HG03025 (cell line): ENCODE measurements at regions not wholly inside any gene's neighbourhood (a gene's known extent, or its start where the extent isn't known, plus 50 kb on each side); places are given as distances from the start of the nearest gene placed in this dataset.
"Not testable (repeated sequence)": the region's sequence is repeated elsewhere in the genome, so short reads cannot be mapped to it uniquely, and the experiment has no call there.

Experiments
- ATAC-seq: cut with Tn5 transposase; IDR thresholded peaks from one replicate; pipeline ENCODE4 v1.9.1; 2021; ENCODE audit warnings: mild to moderate bottlenecking, moderate library complexity; ENCODE audit not compliant: unreplicated experiment, low FRiP score

DNA sequence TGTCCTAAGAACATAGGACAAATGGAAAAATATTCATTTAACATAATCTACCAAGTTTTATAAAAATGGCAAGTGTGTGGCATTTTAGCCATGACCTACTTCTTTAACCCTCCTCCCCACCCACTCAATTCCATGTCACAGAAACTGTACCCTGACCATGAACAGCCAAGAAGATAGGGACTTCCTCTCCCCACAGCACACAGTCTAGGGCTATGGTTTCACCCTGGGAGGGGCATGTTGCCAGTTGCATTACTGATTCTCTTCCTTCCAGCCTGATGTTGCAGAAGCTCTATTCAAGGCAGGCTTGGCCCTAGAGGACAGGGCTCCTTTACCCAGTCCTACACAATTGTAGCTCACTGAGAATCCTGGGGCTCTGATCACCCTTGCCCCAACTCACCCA lies 153.6 kb upstream of the KLF7 start:
- no peak for ATAC-seq

DNA sequence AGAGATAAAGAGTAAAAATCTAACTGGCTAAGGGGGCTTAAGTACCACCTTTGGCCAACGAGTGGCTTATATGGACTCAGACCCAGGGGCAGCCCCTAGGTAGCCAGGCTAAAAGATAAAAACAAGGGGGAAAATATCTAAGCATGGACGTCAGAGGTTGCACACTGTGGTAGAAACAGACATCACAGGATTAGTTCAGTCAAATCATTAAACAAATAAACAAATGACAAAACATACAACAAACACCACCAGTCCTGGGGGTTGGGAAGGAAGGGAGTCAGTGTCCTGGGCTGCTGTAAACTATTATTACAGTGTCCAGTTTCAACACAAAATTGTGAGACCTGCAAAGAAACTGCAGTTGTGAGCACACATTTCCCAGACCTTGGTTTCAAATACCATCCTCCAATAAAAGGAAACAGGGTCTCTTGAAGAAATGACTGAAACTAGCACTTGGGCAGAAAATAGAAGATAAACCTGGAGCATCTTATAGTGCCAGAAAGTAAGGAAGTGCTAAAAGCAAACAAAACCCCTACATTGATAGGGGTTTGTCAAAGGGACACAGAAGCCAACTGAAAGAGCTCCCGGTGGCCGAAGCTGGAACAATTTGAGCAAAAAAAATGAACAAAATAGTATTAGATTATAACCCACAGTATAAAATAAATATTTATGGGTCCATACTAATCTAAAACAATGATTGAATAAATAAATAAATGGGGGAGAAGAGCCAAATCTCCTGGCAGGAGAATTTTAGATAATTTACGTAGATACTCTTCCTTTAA lies 154.8 kb upstream of the KLF7 start:
- ATAC-seq, result no peak

DNA sequence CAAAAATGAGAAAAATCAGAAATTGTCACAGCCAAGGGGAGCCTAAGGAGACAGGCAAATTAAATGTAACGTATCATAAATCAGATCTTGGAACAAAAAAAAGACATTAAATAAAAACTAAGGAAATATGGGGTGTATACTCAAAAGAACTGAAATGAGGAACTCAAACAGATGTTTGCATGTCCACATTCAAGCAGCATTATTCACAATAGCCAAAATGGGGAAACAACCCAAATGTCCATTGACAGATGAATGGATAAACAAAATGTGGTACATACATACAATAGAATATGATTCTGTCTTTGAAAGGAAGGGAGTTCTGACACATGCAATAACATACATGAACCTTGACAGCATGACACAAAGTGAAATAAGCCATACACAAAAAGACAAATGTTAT lies 155.8 kb upstream of the KLF7 start:
- no peak for ATAC-seq

DNA sequence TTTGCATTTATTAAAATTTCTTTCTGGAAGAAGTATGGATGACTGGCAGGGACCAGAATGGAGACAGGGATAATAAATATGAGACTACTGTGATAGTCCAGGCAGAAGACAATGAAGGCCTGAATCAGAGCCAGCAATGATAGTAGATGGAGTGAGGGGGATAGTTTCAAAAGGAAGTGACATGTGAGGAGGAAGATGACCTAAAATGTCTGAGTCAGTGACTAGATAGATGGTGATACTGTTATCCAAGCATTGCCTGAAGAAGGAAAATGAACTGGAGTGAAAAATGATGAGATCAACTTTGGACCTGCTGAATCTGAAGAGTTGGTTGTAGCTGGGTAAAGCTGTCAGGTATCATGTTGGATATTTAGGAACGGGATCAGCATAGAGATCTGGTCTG lies 158.3 kb upstream of the KLF7 start:
- ATAC-seq, result no peak

DNA sequence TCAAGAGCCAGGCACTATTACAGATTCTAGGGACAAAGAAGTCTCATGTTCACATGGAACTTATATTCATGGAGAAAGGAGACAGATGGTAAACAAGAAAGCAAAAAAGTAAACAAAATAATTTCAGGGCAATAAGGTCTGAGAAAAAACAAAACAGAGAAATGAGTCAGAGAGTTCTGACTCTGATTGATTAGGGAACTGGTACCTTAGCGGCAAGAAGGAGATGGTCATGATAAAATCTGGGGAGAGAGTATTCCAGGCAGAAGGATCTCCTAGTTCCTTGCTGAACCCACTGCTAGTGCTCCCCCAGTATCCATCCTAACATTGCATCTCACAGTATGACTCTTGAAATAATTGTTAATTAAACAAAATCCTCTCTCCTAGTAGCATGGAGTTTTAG lies 161.8 kb upstream of the KLF7 start:
- no peak for ATAC-seq

DNA sequence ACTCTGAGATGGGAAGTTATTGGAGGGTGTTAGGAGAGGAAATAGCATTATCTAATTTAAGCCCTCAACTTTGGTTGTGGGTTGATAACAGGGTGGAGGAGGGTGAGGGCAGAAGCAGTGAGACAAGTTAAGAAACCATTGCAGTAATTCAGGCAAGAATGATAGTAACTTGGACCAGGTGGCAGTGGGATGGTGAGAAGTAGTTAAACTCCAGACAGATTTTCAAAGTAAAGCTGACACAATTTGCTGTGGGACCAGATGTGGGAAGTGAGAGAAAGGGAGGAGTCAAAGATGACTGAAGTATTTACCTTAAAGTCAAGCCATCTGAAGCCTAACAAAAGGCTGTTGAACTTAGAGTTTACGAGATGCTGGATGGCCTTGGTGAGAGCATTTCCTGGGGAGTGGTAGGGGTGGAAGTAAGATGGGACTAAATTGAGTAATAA lies 163.2 kb upstream of the KLF7 start:
- ATAC-seq, result peak; percentile 56

DNA sequence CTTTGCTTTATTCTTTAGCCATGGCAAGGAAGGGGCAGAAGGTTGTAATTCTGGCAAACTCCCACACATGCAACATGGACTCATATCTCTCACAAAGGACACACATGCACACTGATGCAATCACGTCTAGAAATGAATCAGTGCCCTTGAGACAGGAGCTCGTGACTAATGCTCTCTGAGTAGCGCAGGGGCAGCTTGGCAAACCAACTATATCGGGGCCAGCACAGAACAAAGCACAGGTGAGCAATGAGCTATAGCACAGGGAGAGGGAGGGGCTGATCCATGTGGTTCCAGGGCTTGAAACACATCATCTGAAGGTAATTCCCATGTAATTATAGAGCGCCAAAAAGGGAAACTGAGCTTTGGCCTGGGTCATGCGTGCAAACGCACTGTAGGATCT lies 165.2 kb upstream of the KLF7 start:
- peak; percentile 47 for ATAC-seq

DNA sequence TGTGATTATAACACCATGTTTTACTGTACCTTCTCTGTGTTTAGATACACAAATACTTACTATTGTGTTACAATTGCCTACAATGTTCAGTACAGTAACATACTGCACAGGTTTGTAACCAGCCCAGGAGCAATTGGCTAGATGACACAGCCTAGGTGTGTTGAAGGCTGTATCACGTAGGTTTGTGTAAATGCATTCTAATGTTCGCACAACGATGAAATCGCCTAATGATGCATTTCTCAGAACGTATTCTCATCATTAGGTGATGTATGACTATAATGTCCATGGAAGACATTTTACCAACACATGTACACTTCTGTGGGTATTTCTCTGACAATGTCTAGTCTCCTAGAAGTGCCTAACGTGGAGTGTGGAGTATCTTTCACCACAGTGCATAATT lies 165.9 kb upstream of the KLF7 start:
- no peak for ATAC-seq

DNA sequence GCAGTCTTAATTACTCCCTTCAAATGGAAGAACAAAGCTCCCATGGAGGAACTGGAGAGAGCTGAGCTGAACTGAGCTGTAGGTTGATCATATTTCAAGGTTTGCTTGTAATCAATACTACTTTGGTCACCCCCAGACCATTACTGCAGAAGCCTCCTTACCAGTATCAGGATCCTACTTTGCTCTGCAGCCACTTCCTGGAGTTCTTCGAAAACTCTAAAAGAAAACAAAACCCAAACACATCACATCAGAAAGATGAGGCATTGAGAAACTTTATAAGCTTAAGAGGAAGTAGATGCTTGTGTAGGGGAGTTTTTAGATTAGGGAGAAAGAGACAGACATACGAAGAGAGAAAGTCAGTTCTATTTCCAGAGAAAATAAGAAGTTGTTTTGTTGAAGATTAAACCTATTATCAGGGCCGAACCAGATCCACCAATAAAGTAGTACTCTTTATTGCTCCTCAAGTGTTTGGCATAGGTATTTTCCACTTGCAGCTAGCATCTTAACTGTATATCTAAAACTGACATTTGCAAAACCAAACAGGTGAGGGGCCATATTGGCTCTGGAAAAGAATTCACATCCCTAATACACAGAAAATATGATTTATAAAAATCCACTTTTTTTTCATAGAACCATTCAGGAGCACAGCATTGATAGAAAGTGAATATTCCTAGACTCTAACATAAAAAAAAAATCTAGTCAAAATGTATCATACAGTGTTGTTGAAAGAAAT lies 166.9 kb upstream of the KLF7 start:
- peak; percentile 26 for ATAC-seq

DNA sequence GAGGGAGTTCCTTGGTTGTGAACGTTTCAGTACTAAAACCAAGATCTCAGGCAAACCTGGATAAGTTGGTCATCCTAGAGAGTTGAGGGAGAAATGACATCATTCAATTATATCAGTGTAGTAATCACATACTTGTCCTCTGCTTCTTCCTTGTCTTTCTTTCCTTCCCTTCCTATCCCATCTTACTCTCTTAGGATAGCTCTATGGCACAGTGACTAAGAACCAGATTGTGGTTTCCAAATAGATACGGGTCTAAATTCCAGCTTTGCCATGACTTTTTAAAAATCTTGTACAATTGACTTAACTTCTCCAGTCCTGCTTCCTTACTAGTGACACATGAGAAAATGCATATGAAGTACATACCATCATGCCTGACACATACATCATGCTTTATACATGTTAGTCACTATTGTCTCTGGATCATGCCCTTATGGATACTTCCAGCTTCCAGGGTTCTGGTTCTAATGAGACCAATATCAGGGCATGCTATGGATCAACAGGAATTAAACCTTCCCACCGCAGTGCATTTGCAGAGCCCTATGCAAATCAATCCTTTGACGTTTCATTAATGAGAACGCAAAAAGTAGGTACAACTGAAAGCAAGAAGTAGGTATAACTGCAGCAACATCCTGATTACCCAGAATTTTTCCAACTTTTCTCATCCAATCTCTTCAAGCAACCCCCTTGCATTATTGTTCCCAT lies 168.0 kb upstream of the KLF7 start:
- no peak for ATAC-seq

DNA sequence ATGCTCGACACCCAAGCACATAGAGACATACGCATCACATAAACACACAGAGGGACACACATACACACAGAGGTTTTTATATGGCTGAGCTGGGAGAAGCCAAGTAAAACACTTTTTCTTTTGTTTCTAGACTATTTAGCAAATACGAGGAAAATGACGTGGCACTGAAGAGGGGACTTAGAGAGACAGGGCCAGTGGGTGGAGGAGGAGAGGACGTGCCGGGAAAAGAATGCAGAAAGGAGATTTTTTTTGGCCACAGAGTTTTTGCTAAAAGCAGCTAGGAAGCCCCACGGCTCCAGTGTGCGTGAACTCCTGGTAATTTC lies 168.5 kb upstream of the KLF7 start:
- ATAC-seq, result peak; percentile 1

DNA sequence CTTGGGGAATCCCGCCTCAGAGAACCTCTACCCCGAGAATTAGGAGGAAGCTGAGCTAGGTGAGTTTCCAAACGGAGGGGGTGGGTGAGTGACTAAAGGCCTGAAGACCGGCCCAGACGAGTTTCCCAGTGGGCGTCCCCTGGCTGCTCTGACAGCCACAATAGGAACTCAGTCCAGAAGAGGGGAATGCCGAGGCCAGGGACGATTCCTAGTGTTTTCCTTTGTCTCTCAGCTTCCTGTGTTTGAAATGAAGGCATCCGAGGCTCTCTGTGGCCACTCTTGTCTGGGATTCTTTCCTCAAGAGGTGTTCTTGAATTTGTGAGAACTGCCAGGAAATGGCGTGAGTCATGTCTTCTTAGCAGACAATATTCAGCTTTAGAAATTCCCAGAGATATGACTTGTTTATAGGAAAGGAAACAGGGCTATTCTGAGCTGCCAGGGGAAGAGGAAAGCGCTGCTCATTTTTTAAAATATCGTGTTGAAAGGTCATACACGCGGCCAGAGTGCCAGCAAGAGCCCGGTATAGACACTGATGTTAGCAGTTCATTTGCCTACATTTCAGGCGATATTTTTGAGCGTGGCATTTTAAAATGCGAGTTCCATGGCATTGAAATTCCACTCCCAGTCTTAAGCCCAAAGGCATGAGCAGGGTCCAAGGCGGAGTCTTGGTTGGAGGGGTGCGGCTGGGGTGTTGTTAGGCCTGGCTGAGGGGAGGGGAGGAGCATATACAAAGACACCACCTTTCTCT lies 169.1 kb upstream of the KLF7 start:
- peak; percentile 31 for ATAC-seq

DNA sequence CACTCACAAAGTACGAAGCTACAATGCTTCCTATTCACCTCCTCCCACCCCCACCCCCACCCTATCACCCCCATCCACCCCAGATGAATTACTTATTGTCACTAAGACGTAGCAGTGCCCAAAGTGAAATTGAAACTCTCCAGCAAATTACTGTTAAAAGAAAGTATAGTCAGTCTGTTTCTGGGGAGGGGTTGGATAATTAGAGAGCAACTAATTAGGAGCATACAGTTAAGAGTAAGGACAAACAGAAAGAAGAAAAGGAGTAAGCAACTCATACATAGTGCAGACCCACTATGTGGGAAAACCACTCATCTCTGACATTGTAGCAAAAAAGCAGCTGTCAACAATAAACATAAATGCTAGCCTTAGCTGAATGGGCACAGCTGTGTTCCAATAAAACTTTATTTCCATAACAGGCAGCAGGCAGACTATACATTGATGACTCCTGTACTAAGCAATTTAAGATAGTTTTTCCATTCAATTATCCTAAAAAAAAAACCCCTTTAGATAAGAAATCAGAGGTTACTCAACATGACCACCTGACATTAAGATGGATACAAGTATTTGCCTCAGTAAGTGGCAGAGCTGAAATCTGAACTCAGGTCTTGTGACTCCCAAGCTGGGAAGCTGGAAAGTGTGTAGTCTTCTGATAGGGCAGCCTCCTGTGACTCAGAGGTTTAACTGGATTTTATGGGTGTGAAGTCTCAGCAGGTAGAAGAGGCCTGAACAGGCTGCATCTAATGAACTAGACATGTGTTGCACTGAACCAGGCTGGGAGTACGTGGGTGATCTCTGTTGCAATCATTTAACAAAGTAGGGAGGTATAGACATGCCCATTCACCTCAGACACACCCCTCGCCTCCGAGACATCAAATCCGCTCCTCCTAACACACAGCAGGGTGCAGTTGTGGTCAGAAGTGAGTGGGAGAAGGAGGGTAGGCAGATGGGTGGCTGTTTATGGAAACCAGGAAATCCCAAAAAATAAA lies 171.8 kb upstream of the KLF7 start:
- ATAC-seq, result peak; percentile 41

DNA sequence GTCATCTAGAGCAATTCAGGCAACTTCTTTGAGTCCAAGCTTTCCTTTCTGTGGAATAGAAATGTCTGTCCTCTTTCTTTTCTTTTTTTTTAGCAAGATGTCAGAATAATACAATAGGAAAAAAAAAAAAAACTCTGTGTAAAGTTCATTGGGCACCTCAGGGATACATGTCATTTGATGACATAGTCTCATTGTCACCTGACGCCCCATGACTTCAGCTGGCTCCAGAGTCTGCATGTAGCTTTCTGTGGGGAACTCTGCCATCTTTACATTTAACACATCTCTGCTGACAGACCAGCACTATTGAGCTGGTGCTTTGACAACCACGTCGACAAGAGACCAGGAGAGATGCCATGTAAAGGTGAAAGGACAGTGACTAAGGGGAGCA lies 172.5 kb upstream of the KLF7 start:
- no peak for ATAC-seq

DNA sequence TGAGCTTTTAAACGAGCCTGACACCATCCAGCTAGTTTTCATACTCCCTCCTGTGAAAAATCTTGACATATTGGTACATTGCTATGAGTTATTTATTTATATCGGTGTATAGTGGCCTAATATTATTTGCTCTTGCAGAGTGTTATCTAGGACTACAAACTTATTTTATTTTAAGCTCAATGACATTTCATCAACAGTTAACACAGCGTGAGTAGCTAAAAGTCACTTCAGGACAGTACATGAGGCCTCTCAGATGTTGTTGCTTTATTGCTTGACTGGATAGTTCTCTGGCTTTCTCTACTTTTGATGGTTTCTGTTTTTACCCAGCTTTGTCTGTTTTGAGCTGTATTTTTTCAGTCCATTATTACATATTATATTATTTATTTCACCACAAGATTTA lies 172.9 kb upstream of the KLF7 start:
- ATAC-seq, result no peak

DNA sequence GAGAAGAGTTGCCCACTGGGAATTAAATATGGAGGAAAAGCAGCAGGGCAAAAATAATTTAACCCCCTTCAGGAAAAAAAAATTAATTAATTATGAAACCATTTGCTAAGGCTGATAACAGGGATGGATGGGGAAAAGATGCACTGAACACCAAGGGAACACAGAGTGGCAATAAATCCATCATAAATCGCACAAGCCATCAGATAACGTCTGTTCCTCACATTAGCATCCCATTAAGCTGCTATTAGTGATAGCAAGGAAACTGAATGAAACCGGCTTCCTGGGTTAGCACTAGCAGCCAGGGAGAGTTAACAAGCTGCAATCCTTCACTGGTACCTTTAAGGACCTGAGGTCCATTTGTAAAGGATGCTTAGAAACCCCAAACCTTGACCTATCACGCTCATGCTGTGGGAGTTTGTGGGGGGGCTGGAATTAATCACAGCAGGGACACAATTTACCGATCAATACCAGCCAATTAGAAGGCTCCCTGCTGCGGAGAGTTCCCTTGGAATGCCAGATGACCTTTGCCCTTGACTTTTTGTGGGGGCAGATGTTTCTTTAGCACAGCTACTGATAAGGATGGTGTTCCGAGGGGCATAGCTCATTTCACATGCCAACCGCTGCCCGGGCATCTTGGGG lies 175.5 kb upstream of the KLF7 start:
- no peak for ATAC-seq

DNA sequence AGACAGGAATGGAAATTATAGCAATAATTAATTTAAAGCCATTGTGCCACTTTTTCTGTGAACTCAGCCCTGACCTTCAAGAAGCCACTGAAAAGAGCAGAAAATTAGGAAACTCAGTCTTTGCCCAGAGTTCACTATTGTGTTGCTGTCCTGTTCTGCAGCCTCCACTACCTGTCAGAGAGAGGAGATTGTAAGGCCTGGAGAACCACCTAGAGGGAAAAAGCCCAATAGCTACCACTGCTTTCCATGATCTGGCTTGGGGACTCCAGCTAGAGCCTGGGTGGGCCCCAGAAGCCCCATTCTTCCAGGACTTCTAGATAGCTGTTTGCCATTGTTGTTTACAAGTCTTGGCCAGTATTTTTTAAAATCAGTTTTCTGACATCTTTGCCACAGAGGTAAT lies 176.1 kb upstream of the KLF7 start:
- no peak for ATAC-seq

DNA sequence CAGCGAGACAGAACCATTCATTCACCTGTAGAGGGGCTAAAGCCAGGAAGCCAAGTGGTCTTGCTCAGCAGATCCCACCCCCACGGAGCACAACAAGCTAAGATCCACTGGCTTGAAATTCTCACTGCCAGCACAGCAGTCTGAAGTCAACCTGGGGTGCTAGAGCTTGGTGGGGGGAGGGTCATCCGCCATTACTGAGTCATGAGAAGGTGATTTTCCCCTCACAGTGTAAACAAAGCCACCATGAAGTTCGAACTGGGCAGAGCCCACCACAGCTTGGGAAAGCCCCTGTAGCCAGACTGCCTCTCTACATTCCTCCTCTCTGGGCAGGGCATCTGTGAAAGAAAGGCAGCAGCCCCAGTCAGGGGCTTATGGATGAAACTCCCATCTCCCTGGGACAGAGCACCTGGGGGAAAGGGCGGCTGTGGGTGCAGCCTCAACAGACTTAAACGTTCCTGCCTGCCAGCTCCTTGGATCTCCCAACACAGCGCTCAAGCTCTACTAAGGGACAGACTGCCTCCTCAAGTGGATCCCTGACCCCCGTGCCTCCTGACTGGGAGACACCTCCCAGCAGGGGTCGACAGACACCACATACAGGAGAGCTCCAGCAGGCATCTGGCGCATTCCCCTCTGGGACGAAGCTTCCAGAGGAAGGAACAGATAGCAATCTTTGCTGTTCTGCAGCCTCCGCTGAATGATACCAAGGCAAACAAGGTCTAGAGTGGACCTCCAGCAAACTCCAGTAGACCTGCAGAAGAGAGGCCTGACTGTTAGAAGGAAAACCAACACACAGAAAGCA lies 179.0 kb upstream of the KLF7 start:
- ATAC-seq, result not testable (repeated sequence)

DNA sequence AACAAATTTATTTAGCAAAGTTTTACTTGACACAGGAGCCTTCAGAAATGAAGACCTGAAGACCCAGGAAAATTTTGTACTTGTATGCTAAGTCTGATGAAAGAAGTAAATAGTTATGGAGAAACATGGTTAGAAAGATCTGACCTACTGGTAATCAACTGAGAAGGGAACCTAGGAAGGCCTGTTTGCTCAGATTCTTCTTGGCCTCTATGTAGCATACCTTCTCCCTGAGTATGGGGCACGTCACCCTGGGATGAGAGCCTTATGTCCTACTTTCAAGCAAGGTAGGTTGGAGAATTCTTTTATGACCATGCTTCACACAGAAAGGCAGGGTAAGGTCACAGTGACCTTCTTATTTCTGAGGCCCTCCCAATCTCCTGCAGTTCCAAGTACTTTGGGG lies 178.6 kb upstream of the CREB1 start:
- no peak for ATAC-seq
